Fibroblast of lung (primary cell): ENCODE measurements at regions not wholly inside any gene's neighbourhood (a gene's known extent, or its start where the extent isn't known, plus 50 kb on each side); places are given as distances from the start of the nearest gene placed in this dataset.

Experiments
- DNase-seq, 2 donors: peaks; one replicate each; pipeline versions ENCODE4 v3.0.0 to v3.0.0-alpha.2; 2010; ENCODE audit warnings: low read depth in 2 of 2
- H2AFZ ChIP-seq: 2 replicates; pipeline ENCODE4 v1.5.1; 2012; ENCODE audit warnings: low read length, control low read depth, inconsistent platforms
- H3K27ac ChIP-seq: 2 replicates; pipeline ENCODE4 v1.5.1; 2011; ENCODE audit warnings: low read length, control low read depth; ENCODE audit not compliant: insufficient read depth
- H3K27me3 ChIP-seq: 2 replicates; pipeline ENCODE4 v1.5.1; 2011; ENCODE audit warnings: mild to moderate bottlenecking, low read length; ENCODE audit not compliant: control insufficient read depth, insufficient read depth
- H3K36me3 ChIP-seq: 2 replicates; pipeline ENCODE4 v1.5.1; 2011; ENCODE audit warnings: low read length; ENCODE audit not compliant: control insufficient read depth, insufficient read depth
- H3K4me1 ChIP-seq: 2 replicates; pipeline ENCODE4 v1.5.1; 2011; ENCODE audit warnings: low read length; ENCODE audit not compliant: control insufficient read depth, insufficient read depth; ENCODE audit errors: extremely low read depth
- H3K4me2 ChIP-seq: 2 replicates; pipeline ENCODE4 v1.5.1; 2011; ENCODE audit warnings: low read length, control low read depth; ENCODE audit not compliant: insufficient read depth; ENCODE audit errors: extremely low read depth
- H3K4me3 ChIP-seq, 4 experiments: fragments of 200-600 bp in 1 of 4; sonication (generic) in 1 of 4; replicated peaks in 1 of 4; 2 replicates each; pipeline ENCODE4 v1.5.1; 2011 to 2016; ENCODE audit warnings: low read length in 4 of 4, low read depth in 3 of 4, mild to moderate bottlenecking in 3 of 4, control low read depth in 2 of 4, inconsistent platforms in 1 of 4, mixed read lengths in 1 of 4; ENCODE audit not compliant: insufficient read depth in 1 of 4; ENCODE audit errors: control extremely low read depth in 1 of 4
- H3K79me2 ChIP-seq: 2 replicates; pipeline ENCODE4 v1.5.1; 2012; ENCODE audit warnings: mild to moderate bottlenecking, low read length, inconsistent platforms; ENCODE audit not compliant: control insufficient read depth, insufficient read depth
- H3K9ac ChIP-seq: 2 replicates; pipeline ENCODE4 v1.5.1; 2011; ENCODE audit warnings: mild to moderate bottlenecking, low read length, control low read depth; ENCODE audit not compliant: insufficient read depth
- H3K9me3 ChIP-seq: 2 replicates; pipeline ENCODE4 v1.5.1; 2012; ENCODE audit warnings: low read depth, low read length; ENCODE audit not compliant: control insufficient read depth, insufficient read depth
- H4K20me1 ChIP-seq: 2 replicates; pipeline ENCODE4 v1.5.1; 2011; ENCODE audit warnings: low read length; ENCODE audit not compliant: control insufficient read depth, insufficient read depth; ENCODE audit errors: extremely low read depth
- CTCF ChIP-seq, 2 donors: IDR thresholded peaks in 1 of 2; conservative IDR thresholded peaks in 1 of 2; 1 replicate in 1 of 2; 2 replicates in 1 of 2; pipeline ENCODE4 v1.5.1; 2011 to 2012; ENCODE audit warnings: low read length in 2 of 2, control low read depth in 1 of 2, inconsistent platforms in 1 of 2, low read depth in 1 of 2, mild to moderate bottlenecking in 1 of 2
- EZH2 ChIP-seq: IDR thresholded peaks from 2 replicates; pipeline ENCODE4 v1.5.1; 2012; ENCODE audit warnings: low read length, control low read depth, mild to moderate bottlenecking; ENCODE audit errors: missing control alignments

GRCh38 chr9:79862921-79863890 is 291.4 kb downstream of the TLE4 start:
- Histone ChIP-seq H3K4me1 (no peaks in the 10 kb centered on the region), H3K27ac (no peak overlapping the region), H4K20me1 (no peaks in the 10 kb centered on the region), H3K36me3 (no peaks in the 10 kb centered on the region), H3K9ac (no peak overlapping the region), H3K4me3 (no peak overlapping the region), H3K79me2 (no peaks in the 10 kb centered on the region), H3K27me3 (no peaks in the 10 kb centered on the region), H3K9me3 (no peaks in the 10 kb centered on the region), H2AFZ (no peak overlapping the region), H3K4me2 (no peak overlapping the region)
- no peak for DNase-seq
- no peak for TF ChIP-seq CTCF (conservative IDR thresholded peaks at IDR 0.05 in 1 of 2, IDR thresholded peaks at IDR 0.05 in 1 of 2; ENCODE audit: low read depth in 1 of 2, low read length in 2 of 2)
- no peak for TF ChIP-seq EZH2

- Histone ChIP-seq H3K9ac (no peak overlapping the region), H3K4me2 (peak overlapping the region; percentile 33), H3K4me3 (no peak overlapping the region), H3K27me3 (no peaks in the 10 kb centered on the region), H3K9me3 (no peaks in the 10 kb centered on the region), H3K4me1 (no peaks in the 10 kb centered on the region), H3K27ac (no peak overlapping the region), H3K79me2 (no peaks in the 10 kb centered on the region), H4K20me1 (no peaks in the 10 kb centered on the region), H2AFZ (peak overlapping the region; percentile 7), H3K36me3 (no peaks in the 10 kb centered on the region)
- DNase-seq, result peak; percentile 4 to 19
- no peak for TF ChIP-seq CTCF (conservative IDR thresholded peaks at IDR 0.05 in 1 of 2, IDR thresholded peaks at IDR 0.05 in 1 of 2; ENCODE audit: low read depth in 1 of 2, low read length in 2 of 2)
- no peak for TF ChIP-seq EZH2
Observed at GRCh38 chr9:79858508-79858907, 286.7 kb downstream of the TLE4 start.

GRCh38 chr9:79857188-79857587 is 285.4 kb downstream of the TLE4 start:
- H2AFZ ChIP-seq, result peak overlapping the region; percentile 51
- no peaks in the 10 kb centered on the region for H3K4me1 ChIP-seq
- no peak for DNase-seq

More at GRCh38 chr9:79857188-79857587, 285.4 kb downstream of the TLE4 start:
- H3K27me3 ChIP-seq, result no peaks in the 10 kb centered on the region
- H3K4me3 ChIP-seq, result no peak overlapping the region
- no peaks in the 10 kb centered on the region for H4K20me1 ChIP-seq
- H3K79me2 ChIP-seq, result no peaks in the 10 kb centered on the region
- TF ChIP-seq CTCF (conservative IDR thresholded peaks at IDR 0.05 in 1 of 2, IDR thresholded peaks at IDR 0.05 in 1 of 2; ENCODE audit: low read depth in 1 of 2, low read length in 2 of 2) (no peak), EZH2 (no peak)
- H3K9me3 ChIP-seq, result no peaks in the 10 kb centered on the region
- no peaks in the 10 kb centered on the region for H3K36me3 ChIP-seq
- H3K27ac ChIP-seq, result no peak overlapping the region
- no peak overlapping the region for H3K4me2 ChIP-seq
- no peak overlapping the region for H3K9ac ChIP-seq
